ENCODE measurements at regions not wholly inside any gene's neighbourhood (a gene's known extent, or its start where the extent isn't known, plus 50 kb on each side); places are given as distances from the start of the nearest gene placed in this dataset.

GRCh38 chr16:54231336-54231735, 55.3 kb downstream of the IRX3 start:
- TF ChIP-seq CTCF (IDR thresholded peaks at IDR 0.05) (no peak), TCF7L2 (IDR thresholded peaks at IDR 0.05; ENCODE audit: low read depth, low read length) (no peak)
- TF ChIP-seq, protein P1, sequence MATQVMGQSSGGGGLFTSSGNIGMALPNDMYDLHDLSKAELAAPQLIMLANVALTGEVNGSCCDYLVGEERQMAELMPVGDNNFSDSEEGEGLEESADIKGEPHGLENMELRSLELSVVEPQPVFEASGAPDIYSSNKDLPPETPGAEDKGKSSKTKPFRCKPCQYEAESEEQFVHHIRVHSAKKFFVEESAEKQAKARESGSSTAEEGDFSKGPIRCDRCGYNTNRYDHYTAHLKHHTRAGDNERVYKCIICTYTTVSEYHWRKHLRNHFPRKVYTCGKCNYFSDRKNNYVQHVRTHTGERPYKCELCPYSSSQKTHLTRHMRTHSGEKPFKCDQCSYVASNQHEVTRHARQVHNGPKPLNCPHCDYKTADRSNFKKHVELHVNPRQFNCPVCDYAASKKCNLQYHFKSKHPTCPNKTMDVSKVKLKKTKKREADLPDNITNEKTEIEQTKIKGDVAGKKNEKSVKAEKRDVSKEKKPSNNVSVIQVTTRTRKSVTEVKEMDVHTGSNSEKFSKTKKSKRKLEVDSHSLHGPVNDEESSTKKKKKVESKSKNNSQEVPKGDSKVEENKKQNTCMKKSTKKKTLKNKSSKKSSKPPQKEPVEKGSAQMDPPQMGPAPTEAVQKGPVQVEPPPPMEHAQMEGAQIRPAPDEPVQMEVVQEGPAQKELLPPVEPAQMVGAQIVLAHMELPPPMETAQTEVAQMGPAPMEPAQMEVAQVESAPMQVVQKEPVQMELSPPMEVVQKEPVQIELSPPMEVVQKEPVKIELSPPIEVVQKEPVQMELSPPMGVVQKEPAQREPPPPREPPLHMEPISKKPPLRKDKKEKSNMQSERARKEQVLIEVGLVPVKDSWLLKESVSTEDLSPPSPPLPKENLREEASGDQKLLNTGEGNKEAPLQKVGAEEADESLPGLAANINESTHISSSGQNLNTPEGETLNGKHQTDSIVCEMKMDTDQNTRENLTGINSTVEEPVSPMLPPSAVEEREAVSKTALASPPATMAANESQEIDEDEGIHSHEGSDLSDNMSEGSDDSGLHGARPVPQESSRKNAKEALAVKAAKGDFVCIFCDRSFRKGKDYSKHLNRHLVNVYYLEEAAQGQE (IDR thresholded peaks at IDR 0.05; ENCODE audit: insufficient read depth in 1 of 2, low read depth in 2 of 2, low read length in 1 of 2), result no peak
